ENCODE measurements at regions not wholly inside any gene's neighbourhood (a gene's known extent, or its start where the extent isn't known, plus 50 kb on each side); places are given as distances from the start of the nearest gene placed in this dataset.

GRCh38 chr15:94021621-94022320 is 209.6 kb upstream of the MCTP2 start:
- Histone ChIP-seq H3K9ac (ENCODE audit: low read depth, low read length) (no peak overlapping the region), H2AK5ac (ENCODE audit: low read depth, low read length) (no peak overlapping the region), H3K18ac (ENCODE audit: low read depth, low read length) (no peak overlapping the region), H4K8ac (ENCODE audit: low read depth in 2 of 2, low read length in 2 of 2) (no peak overlapping the region), H3K27ac (ENCODE audit: insufficient read depth, low read length) (no peak overlapping the region), H3K9me3 (ENCODE audit: control insufficient read depth, insufficient read depth, low read length) (peaks cover 8% of the 10 kb centered on the region), H3K23ac (ENCODE audit: low read depth, low read length) (no peak overlapping the region), H2AK9ac (replicated peaks; ENCODE audit: low read depth, low read length, poor library complexity) (no peak overlapping the region), H3K14ac (replicated peaks; ENCODE audit: low read depth, low read length) (no peak overlapping the region), H3K4me2 (ENCODE audit: low read depth, low read length) (no peak overlapping the region), H3K4me1 (ENCODE audit: control insufficient read depth, insufficient read depth, low read length) (no peaks in the 10 kb centered on the region), H2BK20ac (ENCODE audit: low read depth, low read length) (no peak overlapping the region), H3K79me1 (ENCODE audit: low read depth in 1 of 2, low read length in 2 of 2) (no peaks in the 10 kb centered on the region), H2BK120ac (ENCODE audit: low read depth, low read length) (no peak overlapping the region), H2AFZ (replicated peaks; ENCODE audit: low read length, poor library complexity) (no peak overlapping the region), H2BK15ac (ENCODE audit: low read depth, low read length) (no peak overlapping the region), H4K20me1 (ENCODE audit: insufficient read depth, low read length) (no peaks in the 10 kb centered on the region), H3K9me1 (ENCODE audit: insufficient read depth, low read length) (no peaks in the 10 kb centered on the region), H4K91ac (ENCODE audit: insufficient read depth, low read depth, low read length) (no peak overlapping the region), H4K5ac (ENCODE audit: low read depth, low read length) (no peak overlapping the region), H3K27me3 (ENCODE audit: control insufficient read depth, insufficient read depth, low read length) (no peaks in the 10 kb centered on the region), H3K4ac (ENCODE audit: low read depth, low read length) (no peak overlapping the region), H3K4me3 (ENCODE audit: insufficient read depth, low read depth, low read length) (no peak overlapping the region), H3K56ac (ENCODE audit: extremely low read depth, insufficient read depth, low read length) (no peak overlapping the region), H3K36me3 (ENCODE audit: control insufficient read depth, insufficient read depth, low read length) (no peaks in the 10 kb centered on the region), H2BK5ac (ENCODE audit: low read depth, low read length, poor library complexity, severe bottlenecking) (no peak overlapping the region)
- dilution Hi-C loops (cut with HindIII; ENCODE audit: low sequenced_read_pairs, unreplicated experiment) = no loop called here
- ChIA-PET POLR2A (ENCODE audit: unreplicated experiment) (no interaction called here), CTCF (no interaction called here)
- 14% methylated on average over 1 of the region's 5 CpGs; no CpG with 5 or more reads in 1 of the 2 experiments for WGBS, 2 experiments (ENCODE audit: extremely low coverage in 2 of 2, insufficient read length in 1 of 2)
- intact Hi-C loops (cut with micrococcal nuclease) = no loop called here
- in situ Hi-C loops (cut with MboI; ENCODE audit: low sequenced_read_pairs) = no loop called here
- ATAC-seq (ENCODE audit: low read depth) = no peak
- TF ChIP-seq MXI1 (IDR thresholded peaks at IDR 0.05; ENCODE audit: borderline replicate concordance, low read depth, low read length) (no peak), RFX5 (IDR thresholded peaks at IDR 0.05; ENCODE audit: low read depth, low read length) (no peak), MAFK (IDR thresholded peaks at IDR 0.05; ENCODE audit: low read depth, low read length) (no peak), RAD21 (IDR thresholded peaks at IDR 0.05; ENCODE audit: low read length) (no peak), SMC3 (IDR thresholded peaks at IDR 0.05; ENCODE audit: low read depth, low read length) (no peak), MAZ (IDR thresholded peaks at IDR 0.05; ENCODE audit: borderline replicate concordance, low read depth, low read length) (no peak), RCOR1 (IDR thresholded peaks at IDR 0.05; ENCODE audit: insufficient replicate concordance, low read length) (no peak)
- no TSS peak for BruUV-seq (replicated peaks)
- no peak for DNase-seq
